HG03159 (cell line): ENCODE measurements at regions not wholly inside any gene's neighbourhood (a gene's known extent, or its start where the extent isn't known, plus 50 kb on each side); places are given as distances from the start of the nearest gene placed in this dataset.
"Not testable (repeated sequence)": the region's sequence is repeated elsewhere in the genome, so short reads cannot be mapped to it uniquely, and the experiment has no call there.

Source experiments
- ATAC-seq: cut with Tn5 transposase; IDR thresholded peaks from one replicate; pipeline ENCODE4 v1.9.1; 2021; ENCODE audit warnings: mild to moderate bottlenecking, moderate library complexity; ENCODE audit not compliant: unreplicated experiment

DNA sequence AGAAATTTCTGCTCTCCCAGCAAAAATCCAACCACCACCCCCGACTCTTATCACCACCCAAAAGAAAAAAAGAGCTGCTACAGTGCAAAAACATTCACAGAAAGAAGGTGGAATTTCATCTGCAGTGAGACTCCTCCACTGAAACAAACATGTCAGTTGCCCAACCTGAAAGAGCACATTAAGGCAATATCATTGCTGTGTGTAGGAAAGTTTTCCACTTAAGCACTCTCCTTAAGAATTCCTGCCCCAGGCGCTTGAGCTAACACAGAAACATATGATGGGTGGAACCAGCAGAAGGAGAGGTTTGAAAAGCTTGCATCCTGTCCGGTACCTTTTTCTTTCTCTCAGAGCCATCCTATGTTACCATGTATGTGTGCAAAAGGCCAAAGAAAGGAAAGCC lies 200.8 kb upstream of the GADL1 start:
- ATAC-seq = no peak

DNA sequence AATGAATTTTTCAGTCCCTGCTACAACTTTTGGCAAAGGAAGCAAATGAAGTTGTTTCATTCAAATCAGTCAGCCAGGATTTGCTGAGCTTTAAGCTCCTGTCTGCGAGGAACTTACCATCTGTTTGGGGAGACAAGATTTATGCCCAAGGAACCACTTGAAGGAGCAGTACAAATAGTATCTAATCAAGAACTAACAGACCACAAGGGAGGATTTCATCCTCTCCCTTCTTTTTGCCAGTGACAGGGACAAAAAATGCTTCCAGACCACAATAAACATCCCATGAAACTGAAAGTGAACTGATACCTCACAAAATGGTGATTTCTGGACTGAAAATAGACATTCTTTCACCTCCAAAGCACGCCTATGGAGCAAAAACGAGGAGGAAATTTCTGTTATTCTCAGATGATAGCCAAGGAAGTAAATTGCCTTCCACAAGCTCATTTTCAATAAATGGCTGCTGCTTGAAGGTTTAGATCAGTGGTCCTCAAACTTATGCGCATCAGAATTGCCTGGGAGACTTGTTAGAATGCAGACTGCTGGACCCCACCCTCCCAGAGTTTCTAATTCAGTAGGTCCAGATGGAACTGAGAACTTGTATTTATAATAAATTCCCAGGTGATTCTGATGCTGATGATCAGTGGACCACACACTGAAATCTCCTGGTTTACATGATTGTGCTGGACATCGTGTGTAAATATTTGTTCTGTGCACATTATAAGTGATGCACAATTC lies 202.4 kb upstream of the GADL1 start:
- ATAC-seq = no peak

DNA sequence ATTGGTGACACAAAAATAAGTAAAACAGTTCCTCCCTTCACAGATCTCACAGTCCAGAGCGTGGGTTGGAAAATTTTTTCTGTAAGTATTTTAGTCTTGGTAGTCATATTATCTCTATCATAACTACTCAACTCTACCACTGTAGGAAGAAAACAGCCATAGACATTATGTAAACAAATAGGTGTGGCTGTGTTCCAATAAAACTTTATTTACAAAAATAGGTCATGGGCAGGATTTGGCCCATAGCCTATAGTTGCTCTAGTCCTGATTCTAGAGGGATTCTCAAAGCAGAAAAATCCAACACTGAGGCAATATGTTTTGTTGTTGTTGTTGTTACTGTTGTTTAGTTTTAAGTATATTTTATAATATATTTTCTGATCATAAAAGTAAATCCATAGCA lies 206.1 kb upstream of the GADL1 start:
- ATAC-seq = no peak

DNA sequence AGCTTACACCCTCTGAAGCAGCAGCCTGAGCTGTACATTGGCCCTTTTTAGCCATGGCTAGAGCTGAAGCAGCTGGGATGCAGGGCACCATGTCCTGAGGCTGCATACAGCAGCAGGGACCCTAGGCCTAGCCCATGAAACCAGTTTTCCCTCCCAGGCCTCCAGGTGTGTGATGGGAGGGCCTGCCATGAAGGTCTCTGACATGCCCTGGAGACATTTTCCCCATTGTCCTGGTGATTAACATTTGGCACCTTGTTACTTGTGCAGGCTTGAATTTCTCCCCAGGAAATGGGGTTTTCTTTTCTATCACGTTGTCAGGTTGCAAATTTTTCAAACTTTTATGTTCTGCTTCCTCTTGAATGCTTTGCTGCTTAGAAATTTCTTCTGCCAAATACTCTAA lies 206.8 kb upstream of the GADL1 start:
- ATAC-seq = not testable (repeated sequence)

DNA sequence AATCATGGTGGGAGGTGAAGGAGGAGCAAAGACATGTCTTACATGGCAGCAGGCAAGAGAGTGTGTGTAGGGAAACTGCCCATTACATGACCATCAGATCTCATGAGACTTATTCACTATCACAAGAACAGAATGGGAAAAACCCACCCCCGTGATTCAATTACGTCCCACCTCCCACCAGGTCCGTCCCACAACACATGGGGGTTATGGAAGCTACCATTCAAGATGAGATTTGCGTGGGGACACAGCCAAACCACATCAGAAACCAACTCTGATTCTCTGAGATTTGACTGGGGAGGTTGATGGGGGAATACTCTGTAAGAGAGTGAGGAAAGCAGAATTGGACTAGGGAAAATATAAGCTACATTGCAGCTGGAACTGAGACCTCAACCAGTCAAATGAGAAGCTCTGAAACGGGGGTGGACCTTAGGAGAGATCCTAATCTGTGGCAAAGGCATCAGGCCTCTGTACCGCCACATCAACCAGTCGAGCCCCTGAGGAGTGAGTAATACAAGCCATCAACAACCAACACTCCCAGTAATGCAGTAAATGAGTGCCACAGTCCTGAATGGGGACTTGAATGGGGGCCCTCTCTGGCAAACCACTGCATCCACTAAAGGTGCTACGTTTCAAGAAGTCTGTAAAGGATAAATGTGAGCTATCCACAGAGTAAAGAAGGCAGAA lies 207.9 kb upstream of the GADL1 start:
- no peak for ATAC-seq

DNA sequence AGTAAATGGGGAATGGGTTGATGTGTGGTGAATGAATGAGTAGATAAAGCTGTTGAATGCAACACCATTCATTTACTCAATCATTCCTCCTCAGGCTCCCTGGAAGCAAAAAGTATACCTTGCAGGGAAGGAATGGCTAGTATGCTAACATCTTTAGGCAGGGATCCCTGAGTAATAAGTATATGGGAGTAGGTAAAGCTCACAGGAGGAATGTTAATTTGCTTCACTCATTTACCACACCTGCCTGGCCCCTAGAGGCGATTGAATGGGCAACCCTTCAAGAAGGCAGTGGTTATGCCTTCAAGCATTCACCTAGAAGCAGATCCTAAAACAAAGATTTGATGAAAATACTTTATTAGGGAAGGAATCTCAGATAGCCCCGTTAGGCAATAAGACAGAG lies 208.7 kb upstream of the GADL1 start:
- ATAC-seq = no peak

DNA sequence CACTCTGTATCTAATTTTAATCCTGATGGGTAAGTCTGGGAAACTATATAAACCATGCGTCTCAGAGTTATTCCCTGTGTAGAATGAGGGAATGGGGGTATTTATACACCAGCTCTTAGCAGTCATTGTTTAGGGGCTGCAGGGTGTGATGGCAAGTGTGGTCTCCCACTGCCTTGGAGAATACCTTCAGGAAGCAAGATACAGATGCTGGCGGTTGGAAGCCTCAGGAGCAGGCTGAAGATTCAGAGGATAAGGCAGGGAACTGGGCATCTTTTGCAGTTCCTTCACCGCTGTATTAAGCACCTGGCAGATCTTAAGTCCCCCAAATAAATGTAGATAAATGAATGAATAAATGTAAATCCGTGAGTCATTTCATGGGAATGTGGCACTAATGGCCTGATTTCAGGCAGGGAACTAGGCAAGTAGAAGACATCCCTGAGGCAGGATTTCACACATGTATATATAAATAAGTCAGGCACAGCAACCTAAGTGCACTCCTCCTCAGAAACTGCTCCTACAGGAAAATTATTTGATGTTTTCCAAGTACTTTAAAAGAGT lies 209.2 kb upstream of the GADL1 start:
- ATAC-seq = no peak

DNA sequence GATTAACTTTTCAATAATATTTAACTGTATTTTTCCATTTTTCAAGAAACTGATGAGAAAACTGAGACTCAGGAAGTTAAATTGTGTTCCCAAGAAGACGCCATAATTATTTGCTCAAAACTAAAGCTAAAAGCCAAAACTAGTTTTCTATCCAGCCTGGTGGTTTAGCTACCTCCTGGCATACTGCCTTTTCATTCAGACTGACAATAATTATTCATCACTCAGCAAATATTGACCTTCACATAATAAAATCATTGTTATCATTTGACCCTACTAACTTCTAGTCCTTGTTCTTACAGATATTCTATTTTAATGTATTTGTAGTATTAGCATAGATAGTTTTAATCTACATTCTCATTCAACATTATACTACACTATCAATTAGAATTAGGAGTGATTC lies 210.6 kb upstream of the GADL1 start:
- no peak for ATAC-seq

DNA sequence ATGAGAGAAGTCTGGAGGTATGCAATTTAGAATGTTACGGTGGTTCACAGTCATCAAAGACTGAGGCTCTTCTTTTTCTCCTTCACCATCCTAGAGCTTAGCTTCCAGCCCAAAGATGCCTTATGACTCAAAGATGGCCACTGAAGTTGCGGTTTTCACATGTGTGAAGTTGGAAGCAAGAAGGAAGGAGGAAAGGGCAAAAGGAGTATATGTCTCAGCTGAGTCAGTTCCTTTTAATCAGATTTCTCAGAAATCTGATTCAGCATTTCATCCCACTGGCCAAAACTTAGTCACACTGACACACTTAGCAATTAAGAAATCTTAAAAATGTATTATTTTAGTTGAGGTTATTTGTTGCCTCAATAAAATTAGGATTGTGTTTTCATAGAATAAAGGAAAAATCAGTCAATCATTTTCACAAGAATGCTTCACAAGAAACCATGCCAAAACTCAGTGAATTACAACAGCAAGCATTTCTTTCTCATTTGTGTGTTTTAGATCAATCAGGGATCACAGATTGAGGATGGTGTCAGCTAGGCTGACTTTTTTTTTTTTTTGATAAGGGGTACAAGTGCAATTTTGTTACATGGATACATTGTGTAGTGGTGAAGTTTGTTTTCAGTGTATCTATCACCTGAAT lies 211.1 kb upstream of the GADL1 start:
- no peak for ATAC-seq

DNA sequence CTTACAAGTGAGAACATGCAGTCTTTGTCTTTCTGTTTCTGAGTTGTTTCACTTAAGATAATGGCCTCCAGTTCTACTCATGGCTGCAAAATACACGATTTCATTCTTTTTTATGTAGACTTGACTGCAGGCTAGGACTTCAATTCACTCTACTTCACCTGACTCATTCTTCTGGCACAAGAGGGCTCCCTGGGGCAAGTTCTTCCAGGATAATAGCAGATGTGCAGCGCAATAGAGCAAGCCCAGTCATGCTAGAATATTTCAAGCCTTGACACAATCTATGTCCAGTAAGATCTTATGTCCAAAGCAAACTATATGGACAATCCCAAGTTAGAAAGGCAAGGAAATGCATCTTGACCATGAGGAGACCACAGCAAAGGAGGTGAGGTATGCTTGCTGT lies 211.7 kb upstream of the GADL1 start:
- ATAC-seq = no peak

DNA sequence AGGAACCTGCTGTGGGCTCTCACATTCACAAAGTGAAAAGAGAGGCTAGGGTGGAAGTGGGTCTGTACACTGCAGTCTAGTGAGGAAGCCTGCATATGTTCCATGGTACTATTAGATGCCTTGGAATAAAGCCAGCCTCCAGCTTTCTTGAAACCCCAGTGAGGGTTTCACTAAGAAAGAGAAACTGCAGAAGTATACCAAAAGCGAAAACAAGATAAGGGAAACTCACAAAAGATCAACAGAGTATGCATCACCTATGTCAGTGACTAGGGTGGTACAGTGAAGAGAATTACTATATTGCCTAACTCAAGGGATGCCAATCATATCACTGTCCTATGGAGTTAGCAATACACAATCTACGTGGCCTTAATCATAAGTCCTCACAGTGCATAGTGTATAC lies 212.5 kb upstream of the GADL1 start:
- ATAC-seq = peak; percentile 94

DNA sequence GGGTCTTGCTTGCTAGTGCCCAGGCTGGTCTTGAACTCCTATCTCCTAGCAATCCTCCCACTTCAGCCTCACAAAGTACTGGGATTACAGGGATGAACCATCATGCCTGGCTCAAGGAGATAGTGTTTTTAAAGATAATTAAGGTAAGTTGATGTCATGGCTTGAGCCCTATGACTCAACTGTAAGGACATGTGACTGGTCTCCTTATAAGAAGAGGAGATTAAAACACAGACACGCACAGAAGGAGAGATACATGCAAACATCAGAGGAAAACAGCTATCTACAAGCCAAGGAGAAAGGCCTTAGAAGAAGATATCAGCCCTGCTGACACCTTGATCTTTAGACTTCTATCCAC lies 220.4 kb upstream of the GADL1 start:
- no peak for ATAC-seq

DNA sequence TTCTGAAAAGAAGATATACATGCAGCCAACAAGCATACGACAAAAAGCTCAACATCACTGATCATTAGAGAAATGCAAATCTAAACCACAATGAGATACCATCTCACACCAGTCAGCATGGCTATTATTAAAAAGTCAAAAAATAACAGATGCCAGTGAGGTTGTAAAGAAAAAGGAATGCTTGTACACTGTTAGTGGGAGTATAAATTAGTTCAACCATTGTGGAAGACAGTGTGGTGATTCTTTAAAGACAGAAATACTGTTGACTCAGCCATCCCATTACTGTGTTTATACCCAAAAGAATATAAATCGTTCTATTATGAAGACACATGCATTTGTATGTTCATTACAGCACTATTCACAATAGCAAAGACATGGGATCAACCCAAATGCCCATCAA lies 221.1 kb upstream of the GADL1 start:
- not testable (repeated sequence) for ATAC-seq

DNA sequence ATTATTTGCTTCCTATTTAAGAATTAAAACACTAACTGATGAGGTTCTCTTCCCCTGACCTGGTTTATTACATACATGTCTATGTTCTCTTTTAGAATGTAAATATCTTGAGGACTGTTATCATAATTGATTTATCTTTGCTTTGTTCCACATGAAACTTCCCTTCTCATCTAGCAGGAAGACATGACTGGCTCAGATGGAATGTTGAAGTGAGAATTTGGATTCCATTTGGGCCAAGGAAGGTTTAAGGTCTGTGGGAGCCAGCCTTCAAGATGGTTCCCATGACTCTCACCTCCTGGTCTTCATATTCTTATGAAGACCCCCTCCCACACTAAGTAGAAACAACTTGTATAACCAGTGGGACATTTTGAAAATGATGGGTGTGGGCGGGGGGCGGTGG lies 222.2 kb upstream of the GADL1 start:
- no peak for ATAC-seq

DNA sequence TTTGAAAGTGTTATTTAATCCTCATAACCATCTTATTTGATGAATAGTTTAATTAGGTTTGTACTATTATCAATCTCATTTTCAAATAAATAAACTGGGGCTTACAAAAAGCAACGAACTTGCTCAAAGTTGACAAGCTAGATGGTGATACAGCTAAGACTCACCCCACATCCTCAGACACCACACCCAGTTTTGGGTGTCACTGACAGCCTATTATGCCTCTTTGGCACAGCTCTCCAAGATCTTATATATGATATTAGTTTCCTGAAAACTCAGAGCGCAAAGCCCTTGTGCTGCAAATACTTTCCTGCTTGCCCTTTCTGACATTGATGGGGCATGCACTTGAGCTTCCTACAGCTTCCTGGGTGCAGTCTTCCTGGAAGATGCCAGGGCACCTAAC lies 223.4 kb upstream of the GADL1 start:
- no peak for ATAC-seq

DNA sequence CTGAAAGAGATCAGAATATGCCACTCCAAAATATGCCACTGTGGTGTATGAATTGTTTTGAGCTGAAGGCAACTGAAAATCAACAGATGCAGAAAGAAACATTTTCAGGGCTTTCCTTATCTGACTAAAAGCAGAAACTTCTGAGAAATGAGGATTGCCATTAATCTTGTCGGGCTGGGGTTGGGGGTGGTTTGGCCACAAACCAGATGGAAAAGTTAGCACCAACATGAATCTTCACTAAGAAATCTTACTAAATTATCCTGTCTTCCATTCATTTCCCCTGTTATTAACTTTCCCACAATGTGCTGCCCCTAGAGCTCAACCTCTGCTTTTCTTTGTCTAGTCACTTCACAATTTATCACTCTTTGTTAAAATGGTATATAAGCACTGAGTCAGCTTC lies 229.9 kb upstream of the GADL1 start:
- no peak for ATAC-seq

DNA sequence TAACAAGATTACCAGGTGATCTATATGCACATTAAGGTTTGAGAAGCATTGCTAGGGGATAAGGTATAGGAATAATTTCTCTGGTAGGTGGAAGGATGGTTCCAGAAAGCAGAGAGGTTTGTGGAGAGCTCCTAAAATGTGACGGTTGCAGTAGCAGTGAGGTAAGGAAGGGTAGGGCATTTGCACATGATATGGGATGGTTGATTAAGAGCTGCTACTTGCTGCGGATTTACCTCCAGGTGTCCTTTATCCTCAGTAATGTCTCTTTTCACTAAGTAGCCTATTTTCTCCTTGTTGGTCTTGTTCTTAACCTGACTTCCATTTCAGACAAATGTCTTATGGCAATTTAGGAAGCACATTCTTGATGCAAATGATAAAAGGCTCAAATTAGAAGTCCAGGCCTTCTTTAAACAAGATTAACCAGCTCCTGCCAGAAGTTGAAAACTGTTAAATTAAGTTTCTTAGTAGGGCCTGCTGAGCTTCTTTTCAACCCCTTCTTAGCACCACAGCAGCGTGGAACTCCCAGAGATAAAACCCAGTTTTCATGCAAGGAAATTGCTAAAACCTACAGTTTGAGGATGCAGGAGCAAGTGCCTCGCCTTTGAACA lies 231.1 kb upstream of the GADL1 start:
- no peak for ATAC-seq

DNA sequence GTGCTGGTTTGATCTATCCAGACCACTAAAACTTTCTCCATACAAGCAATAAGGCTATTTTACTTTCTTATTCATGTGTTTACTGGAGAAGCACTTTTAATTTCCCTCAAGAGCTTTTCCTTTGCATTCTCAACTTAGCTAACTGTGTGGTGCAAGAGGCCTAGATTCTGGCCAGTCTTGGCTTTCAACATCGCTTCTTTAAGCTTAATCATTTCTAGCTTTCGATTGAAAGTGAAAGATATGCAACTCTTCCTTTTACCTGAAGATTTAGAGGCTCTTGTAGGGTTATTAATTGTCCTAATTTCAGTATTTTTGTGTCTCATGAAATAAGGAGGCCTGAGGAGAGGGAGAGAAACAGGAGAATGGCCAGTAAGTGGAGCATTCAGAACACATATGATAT lies 234.8 kb upstream of the GADL1 start:
- ATAC-seq = no peak

DNA sequence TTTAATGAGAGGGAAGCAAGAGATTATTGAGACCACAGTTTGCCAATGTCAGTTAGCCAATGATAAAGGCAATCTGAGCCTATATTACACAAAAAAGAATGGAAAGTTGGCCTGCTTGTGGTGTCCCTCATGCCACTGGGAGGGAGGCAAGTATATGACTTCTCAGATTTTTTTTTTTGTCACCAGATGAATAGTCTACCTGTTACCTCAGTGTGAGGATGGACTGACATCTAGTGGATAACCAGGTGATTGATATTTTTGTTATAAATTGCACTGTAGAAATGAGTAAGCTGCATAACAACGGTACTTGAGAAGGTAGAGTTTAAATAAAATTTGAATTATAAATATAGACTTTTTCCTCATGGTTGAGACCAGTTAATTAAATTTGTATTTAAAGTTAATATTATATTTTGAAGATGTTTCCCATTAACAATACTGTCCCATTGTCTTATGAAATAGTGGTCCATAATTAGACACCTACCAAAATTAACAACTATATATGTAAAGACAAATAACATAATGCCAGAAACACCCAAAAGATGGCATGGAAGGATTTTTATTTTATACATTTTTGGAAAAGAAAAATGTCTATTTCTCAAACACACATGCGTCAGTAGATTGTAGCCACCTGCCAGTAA lies 237.8 kb upstream of the GADL1 start:
- ATAC-seq = peak; percentile 56

DNA sequence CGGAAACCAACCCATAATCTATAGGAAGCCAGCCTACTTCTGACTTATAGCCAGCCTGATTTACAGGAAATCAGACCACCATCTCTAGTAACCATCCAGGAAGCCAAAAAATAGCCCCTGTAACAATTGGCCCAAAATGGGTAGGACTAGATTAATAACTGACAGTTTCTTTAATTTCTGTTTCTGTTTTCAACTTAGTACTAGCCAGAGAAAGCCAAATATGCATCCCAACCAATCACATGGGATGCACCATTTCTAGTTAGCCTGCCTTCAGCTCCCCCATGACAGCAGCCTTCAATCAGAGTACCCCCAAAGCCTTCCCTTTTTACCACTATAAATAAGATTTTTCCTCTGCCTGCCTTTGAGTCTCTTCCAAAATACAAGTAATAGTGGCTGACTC lies 239.1 kb upstream of the GADL1 start:
- no peak for ATAC-seq

DNA sequence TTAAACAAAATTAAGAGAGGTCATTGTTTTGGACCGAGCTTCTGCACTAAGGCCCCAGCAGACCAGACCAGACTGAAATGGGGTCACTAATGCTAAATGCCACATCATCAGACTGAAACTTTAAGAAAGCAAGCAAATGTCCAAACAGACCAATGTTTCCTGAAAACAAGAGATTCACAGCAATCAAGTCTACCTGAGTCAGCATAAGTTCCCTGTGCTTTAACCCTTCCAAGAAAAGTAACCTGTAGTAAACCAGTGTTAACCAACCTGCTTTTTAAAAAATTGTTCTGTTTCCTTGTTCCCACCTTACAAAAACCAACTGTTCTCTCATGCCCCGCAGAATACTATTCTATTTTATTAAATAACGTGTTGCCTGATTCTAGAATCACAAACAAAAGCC lies 241.1 kb upstream of the GADL1 start:
- ATAC-seq = no peak
